KOPT-K1 (cell line): ENCODE measurements at regions not wholly inside any gene's neighbourhood (a gene's known extent, or its start where the extent isn't known, plus 50 kb on each side); places are given as distances from the start of the nearest gene placed in this dataset.

ENCODE experiments used
- H3K27ac ChIP-seq: fragments of 200-600 bp; sonication (generic); 2 replicates; pipeline ENCODE4 v1.5.1; 2016; ENCODE audit warnings: antibody characterized with exemption, mild to moderate bottlenecking, low read depth, low read length; ENCODE audit not compliant: poor library complexity, severe bottlenecking
- H3K36me3 ChIP-seq: fragments of 200-600 bp; sonication (generic); 2 replicates; pipeline ENCODE4 v1.5.1; 2017; ENCODE audit warnings: antibody characterized with exemption, mild to moderate bottlenecking, low read length, moderate library complexity; ENCODE audit not compliant: insufficient read depth
- H3K9me3 ChIP-seq: fragments of 200-600 bp; sonication (generic); 2 replicates; pipeline ENCODE4 v1.5.1; 2017; ENCODE audit warnings: antibody characterized with exemption, low read length, mild to moderate bottlenecking; ENCODE audit not compliant: insufficient read depth, poor library complexity, severe bottlenecking

DNA sequence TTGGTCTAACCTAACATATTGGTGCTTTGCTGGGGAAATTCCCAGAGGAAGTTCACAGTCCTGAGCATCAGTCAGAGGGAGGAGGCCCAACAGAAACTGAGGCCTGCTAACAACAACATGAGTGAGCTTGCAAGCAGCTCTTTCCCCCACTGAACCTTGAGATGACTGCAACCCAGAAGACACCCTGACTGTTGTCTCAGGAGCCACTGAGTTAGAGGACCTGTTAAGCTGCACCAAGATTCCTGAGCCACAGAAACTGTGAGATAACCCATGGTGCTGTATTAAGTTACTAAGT, 193.2 kb upstream of the UBL3 start:
- no peak overlapping the region for H3K27ac ChIP-seq
- no peaks in the 10 kb centered on the region for H3K9me3 ChIP-seq
- no peaks in the 10 kb centered on the region for H3K36me3 ChIP-seq

DNA sequence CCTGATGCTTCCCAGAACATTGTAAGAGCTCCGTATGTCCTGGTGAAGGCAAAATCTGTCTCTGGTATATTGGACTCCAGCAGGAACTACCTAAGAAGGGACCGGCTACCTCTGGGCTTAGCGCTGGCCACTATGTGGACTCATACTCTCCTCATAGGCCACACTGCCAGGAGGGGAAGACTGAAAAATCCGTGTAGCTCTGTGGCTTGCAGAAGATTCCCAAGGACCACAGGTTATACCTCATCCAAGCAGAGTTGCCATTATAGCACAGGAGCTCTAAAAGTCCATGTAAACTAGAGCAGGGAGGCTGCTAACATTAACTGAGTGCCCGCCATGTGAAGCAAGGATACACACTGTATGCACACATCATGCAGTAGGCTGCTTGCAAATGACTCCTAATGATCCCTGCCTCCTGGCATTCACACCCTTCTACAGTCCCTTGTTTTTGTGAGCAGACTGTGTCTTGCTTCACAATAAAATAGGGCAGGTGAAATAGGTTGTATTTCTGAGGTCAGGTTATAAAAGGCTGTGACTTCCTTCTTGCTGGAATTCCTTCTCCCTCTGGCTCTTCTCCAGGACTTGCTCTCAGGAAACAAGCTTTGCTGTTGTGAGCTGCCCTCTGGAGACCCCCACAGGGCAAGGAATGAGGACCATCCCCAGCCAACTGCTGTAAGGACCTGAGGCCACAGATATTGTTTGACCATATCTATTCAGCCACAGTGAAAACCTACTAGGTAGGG, 192.6 kb upstream of the UBL3 start:
- Histone ChIP-seq H3K36me3 (no peaks in the 10 kb centered on the region), H3K27ac (no peak overlapping the region), H3K9me3 (no peaks in the 10 kb centered on the region)

DNA sequence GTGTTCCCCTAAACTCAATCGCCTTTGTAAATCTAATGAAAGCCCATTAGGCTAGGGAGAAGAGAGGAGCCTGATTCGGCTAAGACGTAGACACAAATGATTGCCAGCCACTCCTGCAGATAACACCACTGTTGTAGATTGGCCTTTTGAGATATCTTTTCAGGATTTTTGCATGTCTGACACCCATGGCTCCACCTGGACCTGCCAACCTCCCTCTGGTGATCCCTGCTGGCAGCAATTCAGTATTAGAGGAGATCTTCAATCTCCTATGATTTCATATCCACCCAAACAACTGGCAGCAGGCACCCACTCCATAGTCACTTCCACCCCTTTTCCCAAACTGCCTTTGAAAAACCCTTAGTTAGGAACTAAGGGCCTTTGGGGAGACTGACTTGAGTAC, 191.9 kb upstream of the UBL3 start:
- Histone ChIP-seq H3K9me3 (no peaks in the 10 kb centered on the region), H3K36me3 (no peaks in the 10 kb centered on the region), H3K27ac (no peak overlapping the region)

DNA sequence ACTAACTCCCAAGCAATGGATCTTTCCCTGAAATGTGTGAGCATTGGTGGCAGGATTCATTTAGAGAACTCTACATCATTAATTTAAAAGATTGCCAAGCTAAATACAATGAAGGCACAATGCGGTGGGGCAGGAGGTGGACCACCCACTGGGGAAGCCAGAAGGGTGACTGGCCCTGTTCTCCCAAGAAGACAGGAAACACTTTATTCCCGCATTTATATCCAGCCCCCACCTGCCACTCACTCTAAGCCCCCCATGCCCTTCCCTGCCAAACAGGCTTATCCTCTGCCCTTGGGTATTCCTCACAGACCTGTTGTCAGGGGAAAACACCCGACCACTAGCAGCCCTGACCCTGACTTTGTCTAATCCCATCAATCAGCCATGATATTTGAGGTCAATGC, 189.1 kb upstream of the UBL3 start:
- no peak overlapping the region for H3K27ac ChIP-seq
- H3K9me3 ChIP-seq = no peaks in the 10 kb centered on the region
- H3K36me3 ChIP-seq = no peaks in the 10 kb centered on the region

DNA sequence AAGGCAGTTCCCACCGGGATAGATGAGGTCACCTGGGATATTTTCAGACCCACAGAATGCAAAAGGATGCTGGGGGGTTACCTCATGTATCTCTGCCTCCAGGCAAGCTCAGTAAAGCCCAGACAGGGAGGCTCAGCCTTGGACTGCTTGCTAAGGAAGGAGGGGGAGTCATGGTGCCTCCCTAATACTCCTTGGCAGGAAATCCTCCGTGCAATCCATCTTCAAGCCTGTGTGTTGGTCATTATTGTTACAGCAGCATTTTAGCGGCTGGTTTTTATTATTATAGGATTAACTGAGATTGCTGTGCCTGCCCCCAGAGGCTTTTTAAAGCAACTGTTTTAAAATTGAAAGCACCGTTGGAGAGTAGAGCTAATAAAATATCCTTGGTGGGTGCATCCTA, 188.5 kb upstream of the UBL3 start:
- Histone ChIP-seq H3K36me3 (no peaks in the 10 kb centered on the region), H3K27ac (no peak overlapping the region), H3K9me3 (no peaks in the 10 kb centered on the region)

DNA sequence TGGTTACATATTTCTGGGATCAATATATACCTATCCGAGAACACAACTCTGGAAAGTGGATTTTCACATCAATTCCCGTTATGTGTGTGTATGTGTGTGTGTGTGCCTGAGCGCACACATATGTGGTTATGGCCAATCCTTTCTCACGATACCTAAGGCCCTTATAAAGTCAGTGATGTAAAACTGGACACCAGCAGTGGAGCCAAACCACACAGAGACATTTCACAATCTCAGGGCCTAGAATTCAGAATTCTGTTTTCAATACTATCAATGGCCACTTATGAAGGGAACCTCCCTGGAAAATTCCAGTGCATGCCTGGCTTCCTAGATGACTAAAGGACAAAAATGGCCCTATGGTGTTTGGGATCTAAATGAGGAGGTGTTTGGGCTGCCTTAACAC, 187.3 kb upstream of the UBL3 start:
- Histone ChIP-seq H3K27ac (no peak overlapping the region), H3K9me3 (no peaks in the 10 kb centered on the region)

DNA sequence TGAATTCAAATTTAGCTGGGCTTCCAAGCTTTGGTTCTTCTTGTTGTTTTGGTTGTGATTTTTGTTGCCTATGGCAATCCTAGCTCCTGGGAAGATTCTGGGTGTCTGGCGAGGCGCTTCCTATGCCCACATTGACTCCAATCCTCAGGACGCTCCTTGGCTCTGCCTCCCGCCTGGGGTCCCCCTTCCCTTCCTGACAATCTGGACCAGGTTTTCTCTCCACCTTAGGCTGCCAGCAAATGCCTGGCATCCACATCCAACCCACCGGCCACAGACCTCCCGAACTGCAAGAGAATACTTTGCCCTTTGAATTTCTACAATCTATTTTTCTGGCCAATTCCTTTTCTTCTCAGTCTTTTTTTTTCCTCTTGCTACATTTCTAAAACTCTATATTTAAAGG, 186.9 kb upstream of the UBL3 start:
- no peaks in the 10 kb centered on the region for H3K9me3 ChIP-seq
- H3K27ac ChIP-seq = no peak overlapping the region
- no peaks in the 10 kb centered on the region for H3K36me3 ChIP-seq

More for the DNA sequence above, 187.3 kb upstream of the UBL3 start:
- no peaks in the 10 kb centered on the region for H3K36me3 ChIP-seq

DNA sequence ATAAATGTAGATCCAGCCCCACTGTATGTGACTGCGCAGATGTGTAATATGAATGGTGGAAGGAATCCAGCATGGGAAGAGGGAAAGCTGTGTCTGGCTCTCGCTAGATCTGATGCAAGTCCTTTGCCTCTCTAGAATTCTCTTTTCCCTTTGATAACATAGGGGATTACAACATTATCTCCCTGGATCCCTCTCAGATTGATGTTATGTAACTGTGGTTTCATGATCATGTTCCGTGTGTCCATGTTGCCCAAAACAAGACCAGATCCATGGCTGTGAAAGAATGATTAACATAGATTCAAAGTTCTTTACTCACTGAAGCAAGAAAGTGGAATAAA, 184.0 kb upstream of the UBL3 start:
- H3K27ac ChIP-seq = no peak overlapping the region
- no peaks in the 10 kb centered on the region for H3K36me3 ChIP-seq
- H3K9me3 ChIP-seq = no peaks in the 10 kb centered on the region

DNA sequence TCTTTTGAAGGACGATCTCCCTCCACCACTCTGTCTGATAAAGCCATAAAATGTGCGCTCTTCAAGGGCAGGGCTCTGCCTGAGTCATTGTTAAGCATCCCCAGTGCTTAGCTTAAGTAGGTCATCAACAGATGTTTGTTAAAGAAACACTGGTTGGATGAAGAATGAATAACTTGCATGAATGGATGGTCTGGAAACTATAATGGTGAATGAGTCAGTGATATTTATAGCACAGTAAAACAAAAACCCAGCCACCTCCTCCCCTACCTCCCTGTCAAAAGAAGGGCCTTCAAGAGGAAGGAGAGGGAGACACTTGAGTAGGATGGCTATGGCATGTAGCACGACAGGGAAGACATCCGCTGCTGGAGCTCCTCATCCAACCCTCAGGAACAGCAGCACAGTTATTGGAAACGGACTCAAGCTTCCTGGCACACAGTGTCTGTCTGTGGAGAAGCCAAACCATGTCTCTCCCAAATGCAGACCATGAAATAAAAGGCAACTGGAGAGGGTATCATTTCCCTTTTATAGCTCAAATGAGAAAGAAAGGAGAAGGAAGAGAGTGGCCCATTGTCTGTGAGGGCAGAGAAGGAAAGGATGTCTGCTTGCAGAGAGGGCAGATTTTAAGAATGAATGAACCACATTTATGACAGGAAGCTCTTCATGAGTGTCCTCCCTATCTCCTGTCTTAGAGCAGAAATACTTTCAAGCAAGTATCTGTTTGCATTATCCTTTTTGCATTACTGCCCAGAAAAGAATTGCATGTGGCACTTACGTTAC, 183.5 kb upstream of the UBL3 start:
- Histone ChIP-seq H3K9me3 (no peaks in the 10 kb centered on the region), H3K36me3 (no peaks in the 10 kb centered on the region), H3K27ac (no peak overlapping the region)

DNA sequence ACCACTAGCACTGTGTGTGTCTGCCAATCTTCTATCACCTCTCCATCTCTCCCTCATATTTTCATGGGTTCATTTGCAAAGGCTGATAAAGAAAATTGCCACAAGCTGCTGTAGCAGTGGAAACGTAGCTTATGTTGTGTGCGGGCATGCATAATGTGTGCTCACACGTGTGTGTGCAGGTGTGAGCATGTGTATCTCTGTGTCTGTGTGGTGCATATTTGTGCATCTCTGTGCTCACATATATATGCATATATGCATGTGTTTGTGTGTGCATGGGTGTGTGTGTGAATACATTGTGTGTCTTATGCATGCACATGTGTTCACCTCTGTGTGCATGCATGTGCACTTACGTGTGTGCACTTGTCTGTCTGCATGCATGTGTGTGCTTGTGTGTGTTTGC, 181.8 kb upstream of the UBL3 start:
- Histone ChIP-seq H3K36me3 (no peaks in the 10 kb centered on the region), H3K9me3 (no peaks in the 10 kb centered on the region), H3K27ac (no peak overlapping the region)

DNA sequence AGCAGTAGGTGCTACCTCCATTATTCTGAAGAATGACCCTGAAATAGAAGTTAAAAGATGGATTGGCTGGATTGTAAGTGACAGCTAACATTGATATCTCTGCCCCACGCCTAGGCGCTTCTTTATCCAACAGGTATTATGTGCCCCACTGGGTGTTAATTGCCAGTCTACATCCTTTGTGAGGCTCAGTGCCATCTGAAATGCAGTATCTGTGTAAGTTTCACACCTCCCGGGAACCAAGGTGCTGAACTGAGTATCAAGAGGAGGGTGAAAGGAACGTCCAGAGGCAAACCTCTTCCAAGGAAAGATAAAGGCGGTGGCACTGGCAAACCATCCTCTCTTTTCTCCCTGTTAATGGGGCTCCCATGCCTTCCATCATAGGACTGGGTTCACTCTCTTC, 181.1 kb upstream of the UBL3 start:
- Histone ChIP-seq H3K27ac (no peak overlapping the region), H3K9me3 (no peaks in the 10 kb centered on the region), H3K36me3 (no peaks in the 10 kb centered on the region)

DNA sequence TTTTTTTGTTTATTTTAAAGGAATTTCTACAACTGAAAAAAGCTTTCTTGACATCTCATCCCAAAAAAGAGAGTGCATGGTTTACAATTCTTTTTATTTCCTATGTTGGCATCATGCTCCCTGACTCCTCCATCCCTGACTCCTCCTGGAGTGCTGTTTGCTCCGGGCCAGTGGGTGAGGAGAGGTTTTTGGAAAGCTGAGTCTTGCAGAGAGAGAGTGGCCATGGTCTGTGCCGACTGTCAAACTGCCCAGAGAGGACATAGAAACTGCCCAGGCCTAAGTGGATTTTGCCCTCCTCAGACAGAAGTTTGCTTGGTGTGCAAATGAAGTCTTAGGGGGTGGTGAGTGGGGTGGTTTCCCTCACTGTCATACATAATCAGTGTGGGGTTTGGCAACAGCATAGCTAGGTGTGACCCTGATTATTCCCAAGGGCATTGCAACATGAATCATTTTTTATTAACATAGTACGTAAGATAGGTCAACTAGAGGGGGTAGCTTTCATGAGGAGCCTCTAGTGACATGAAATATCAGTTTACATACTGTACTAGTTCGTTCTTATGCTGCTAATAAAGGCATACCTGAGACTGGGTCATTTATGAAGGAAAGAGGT, 179.8 kb upstream of the UBL3 start:
- no peak overlapping the region for H3K27ac ChIP-seq
- no peaks in the 10 kb centered on the region for H3K9me3 ChIP-seq
- no peaks in the 10 kb centered on the region for H3K36me3 ChIP-seq

DNA sequence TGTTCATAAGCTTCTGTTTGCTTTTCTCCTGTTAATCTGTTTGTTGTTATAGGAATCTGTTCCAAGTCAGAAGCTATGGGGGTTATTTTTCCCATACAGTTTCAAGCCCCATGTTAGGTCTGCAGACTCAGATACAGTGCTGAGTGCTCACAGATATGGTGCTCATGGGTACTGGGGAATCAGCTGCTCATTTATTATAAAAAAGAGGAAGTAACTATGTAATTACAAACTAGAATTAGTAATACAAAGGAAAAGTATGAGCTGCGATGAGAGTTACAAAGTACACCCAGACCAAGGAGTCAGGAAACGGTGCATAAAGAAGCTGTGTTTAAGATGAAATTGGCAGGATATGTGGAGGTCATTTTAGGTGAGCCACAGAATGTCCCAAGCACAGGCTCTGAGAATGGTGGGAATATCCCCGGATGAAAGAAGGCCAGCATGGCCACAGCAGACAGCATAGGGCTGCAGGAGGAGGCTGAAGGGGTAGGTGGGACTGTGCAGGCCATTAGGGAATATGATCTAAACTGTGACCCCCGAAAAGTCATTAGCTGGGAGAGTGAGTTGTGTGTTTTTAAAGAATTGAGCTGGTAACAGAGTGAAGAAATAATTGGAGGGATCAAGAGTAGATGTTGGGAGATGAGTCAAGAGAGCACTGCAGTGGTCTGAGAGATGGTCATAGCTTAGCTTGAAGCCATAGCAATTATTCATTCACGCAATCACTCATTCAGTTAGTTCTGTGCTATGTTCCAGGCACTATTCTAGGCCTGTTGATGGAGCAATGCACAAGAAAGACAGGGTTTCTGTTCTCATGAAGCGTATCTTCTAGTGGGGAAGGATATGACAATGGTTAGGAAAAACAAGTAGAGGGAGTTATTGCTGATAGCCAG, 177.4 kb upstream of the UBL3 start:
- Histone ChIP-seq H3K9me3 (no peaks in the 10 kb centered on the region), H3K36me3 (no peaks in the 10 kb centered on the region), H3K27ac (no peak overlapping the region)

DNA sequence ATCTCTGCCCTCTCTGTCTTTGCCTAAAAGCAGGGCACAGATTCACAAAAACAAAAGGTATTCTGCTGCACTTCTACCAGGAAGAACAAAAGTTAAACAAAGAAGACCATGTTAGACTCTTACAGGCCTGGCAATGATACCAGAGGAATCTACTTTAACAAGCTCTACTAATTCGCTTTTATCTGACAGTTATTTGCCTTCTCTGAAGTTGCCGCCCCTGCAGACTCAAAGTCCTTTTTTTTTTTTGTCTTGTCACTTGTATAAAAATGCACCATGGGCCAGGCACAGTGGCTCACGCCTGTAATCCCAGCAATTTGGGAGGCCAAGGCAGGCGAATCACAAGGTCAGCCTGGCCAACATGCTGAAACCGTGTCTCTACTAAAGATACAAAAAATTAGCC, 176.5 kb upstream of the UBL3 start:
- Histone ChIP-seq H3K36me3 (no peaks in the 10 kb centered on the region), H3K27ac (no peak overlapping the region), H3K9me3 (no peaks in the 10 kb centered on the region)

DNA sequence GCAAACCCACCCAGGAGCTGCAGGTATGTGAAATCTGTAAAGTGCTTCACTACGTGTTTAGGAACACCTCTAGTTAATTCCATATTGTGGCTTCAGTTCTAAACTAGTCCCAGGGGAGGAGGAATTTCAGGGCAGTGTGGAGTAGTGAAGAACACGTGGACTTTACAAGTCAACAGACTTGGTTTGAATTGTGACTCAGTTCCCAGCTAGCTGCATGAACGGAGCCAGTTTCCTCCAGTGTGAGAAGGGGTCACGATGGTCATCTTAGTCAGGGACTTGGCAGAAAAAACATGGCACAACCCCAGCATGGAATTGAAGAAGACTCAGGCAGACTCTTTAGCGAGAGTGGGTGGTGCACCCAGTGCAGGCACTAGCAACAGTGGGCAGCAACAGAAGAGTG, 175.7 kb upstream of the UBL3 start:
- no peaks in the 10 kb centered on the region for H3K9me3 ChIP-seq
- no peak overlapping the region for H3K27ac ChIP-seq
- no peaks in the 10 kb centered on the region for H3K36me3 ChIP-seq
